K562 (cell line): ENCODE measurements at regions not wholly inside any gene's neighbourhood (a gene's known extent, or its start where the extent isn't known, plus 50 kb on each side); places are given as distances from the start of the nearest gene placed in this dataset.

Source experiments
- ATAC-seq: fragments of 200-7000 bp; cut with Tn5 transposase; 3 replicates; pipeline ENCODE4 v1.9.1; 2020; ENCODE audit warnings: moderate library complexity
- BruUV-seq: library from RNA; stranded (reverse); fragments of 400-500 nt; replicated peaks from 2 replicates; lab custom pipeline; 2021; lab: Mats Ljungman, UMichigan
- CTCF ChIA-PET: fragments of 300-600 bp; formaldehyde crosslinking; extraction: SDS; loops from one replicate; lab custom pipeline; 2021; ENCODE audit warnings: low intra/inter-chr PET ratio; lab: Yijun Ruan, JAX
- POLR2A ChIA-PET: fragments of 300-600, 350-650 bp; sonication (Branson Sonifier 250); formaldehyde crosslinking; extraction: SDS; loops from one replicate; lab custom pipeline; 2021; ENCODE audit warnings: antibody characterized with exemption, inconsistent platforms; lab: Yijun Ruan, JAX
- DNase-seq, 4 experiments: peaks; one replicate each; pipeline versions ENCODE4 v3.0.0 to v3.0.0-alpha.2; 2011 to 2018; ENCODE audit warnings: low spot score in 3 of 4, mixed read lengths in 3 of 4; ENCODE audit errors: extremely low read depth in 1 of 4
- FAIRE-seq: peaks from 2 replicates; lab custom pipeline; 2011; peaks lifted over from hg19 to GRCh38; lab: Jason Lieb, UNC
- H2AFZ ChIP-seq: 2 replicates; pipeline ENCODE4 v1.6.0; 2011; ENCODE audit warnings: low read depth, low read length, control low read depth, inconsistent platforms
- H3K27ac ChIP-seq: fragments of 200-600 bp; 3 replicates; pipeline ENCODE4 v1.8.0; 2011; ENCODE audit warnings: low read depth, mild to moderate bottlenecking, control low read depth, inconsistent platforms, low read length, moderate library complexity, mixed read lengths; ENCODE audit errors: extremely low read depth
- H3K27me3 ChIP-seq, 2 experiments: fragments of 300-600 bp in 1 of 2; 2 replicates in 1 of 2; 3 replicates in 1 of 2; pipeline versions ENCODE4 v1.6.0 to v1.8.0; 2011; ENCODE audit warnings: inconsistent platforms in 2 of 2, low read length in 2 of 2, mild to moderate bottlenecking in 1 of 2, mixed read lengths in 1 of 2, moderate library complexity in 1 of 2; ENCODE audit not compliant: control insufficient read depth in 2 of 2, insufficient read depth in 2 of 2
- H3K36me3 ChIP-seq: fragments of 300-600 bp; 3 replicates; pipeline ENCODE4 v1.8.0; 2011; ENCODE audit warnings: mild to moderate bottlenecking, low read length, inconsistent platforms; ENCODE audit not compliant: control insufficient read depth, insufficient read depth
- H3K4me1 ChIP-seq, 2 experiments: fragments of 200-600 bp in 1 of 2; replicated peaks in 1 of 2; 2 replicates in 1 of 2; 3 replicates in 1 of 2; pipeline versions ENCODE4 v1.5.1 to v1.8.0; 2011; ENCODE audit warnings: inconsistent platforms in 2 of 2, low read length in 2 of 2, mild to moderate bottlenecking in 1 of 2, mixed read lengths in 1 of 2, moderate library complexity in 1 of 2; ENCODE audit not compliant: control insufficient read depth in 2 of 2, insufficient read depth in 2 of 2
- H3K4me2 ChIP-seq: 2 replicates; pipeline ENCODE4 v1.6.1; 2011; ENCODE audit warnings: low read length, control low read depth, inconsistent platforms, mixed read lengths; ENCODE audit not compliant: insufficient read depth
- H3K4me3 ChIP-seq: fragments of 200-600 bp; sonication (generic), shearing (Covaris generic); 2 replicates; pipeline ENCODE4 v1.5.1; 2016; ENCODE audit warnings: control low read depth, inconsistent platforms
- H3K79me2 ChIP-seq: fragments of 200-600 bp; 3 replicates; pipeline ENCODE4 v1.8.0; 2011; ENCODE audit warnings: low read length, inconsistent platforms; ENCODE audit not compliant: control insufficient read depth, insufficient read depth
- H3K9ac ChIP-seq, 2 experiments: 2 replicates each; pipeline versions ENCODE4 v1.6.0 to v1.6.1; 2011; ENCODE audit warnings: low read depth in 2 of 2, low read length in 2 of 2, control low read depth in 1 of 2, inconsistent platforms in 1 of 2, mild to moderate bottlenecking in 1 of 2, mixed read lengths in 1 of 2; ENCODE audit not compliant: insufficient read depth in 1 of 2
- H3K9me1 ChIP-seq: one replicate; pipeline ENCODE4 v1.6.0; 2011; ENCODE audit warnings: inconsistent platforms, mild to moderate bottlenecking, low read length, moderate library complexity; ENCODE audit not compliant: control insufficient read depth, insufficient read depth
- H3K9me3 ChIP-seq: replicated peaks from 2 replicates; pipeline ENCODE4 v1.5.1; 2011; ENCODE audit warnings: low read depth, low read length, inconsistent platforms; ENCODE audit not compliant: control insufficient read depth, insufficient read depth
- H4K20me1 ChIP-seq: replicated peaks from 2 replicates; pipeline ENCODE4 v1.6.1; 2011; ENCODE audit warnings: low read length, inconsistent platforms, mixed read lengths; ENCODE audit not compliant: control insufficient read depth, insufficient read depth
- ASH1L ChIP-seq: fragments of 450-650 bp; IDR thresholded peaks from 2 replicates; pipeline ENCODE4 v1.6.1; 2018; ENCODE audit warnings: borderline replicate concordance, mild to moderate bottlenecking, low read depth; ENCODE audit not compliant: partially characterized antibody
- ATF7 ChIP-seq: fragments of 450-650 bp; IDR thresholded peaks from 2 replicates; pipeline ENCODE4 v1.7.1; 2014; ENCODE audit warnings: mild to moderate bottlenecking, moderate library complexity
- BRD4 ChIP-seq: fragments of 200-600 bp; sonication (generic); IDR thresholded peaks from 2 replicates; pipeline ENCODE4 v1.6.1; 2017; ENCODE audit warnings: inconsistent platforms
- CBFA2T3 ChIP-seq: fragments of 450-650 bp; IDR thresholded peaks from 2 replicates; pipeline ENCODE4 v1.6.1; 2017
- CHD4 ChIP-seq: fragments of 200-600 bp; sonication (generic); IDR thresholded peaks from 3 replicates; pipeline ENCODE4 v1.6.1; 2012; ENCODE audit warnings: low read depth, mild to moderate bottlenecking, mixed read lengths, low read length, inconsistent platforms; ENCODE audit not compliant: insufficient read depth, insufficient replicate concordance, poor library complexity, severe bottlenecking
- HDAC8 ChIP-seq: fragments of 450-650 bp; IDR thresholded peaks from 2 replicates; pipeline ENCODE4 v1.6.1; 2016; ENCODE audit warnings: mild to moderate bottlenecking, missing genetic modification characterization, moderate library complexity, missing compliant biosample characterization
- MTF1 ChIP-seq: fragments of 250-450 bp; sonication (Bioruptor Pico); IDR thresholded peaks from 2 replicates; pipeline ENCODE4 v1.9.0; 2021; ENCODE audit warnings: moderate library complexity, mild to moderate bottlenecking, inconsistent platforms, borderline replicate concordance
- NBN ChIP-seq: fragments of 450-650 bp; IDR thresholded peaks from 2 replicates; pipeline ENCODE4 v1.6.1; 2016; ENCODE audit warnings: low read depth, mild to moderate bottlenecking
- PHB ChIP-seq: fragments of 250-450 bp; sonication (Bioruptor Pico); IDR thresholded peaks from 2 replicates; pipeline ENCODE4 v1.5.0; 2021
- SPI1 ChIP-seq: IDR thresholded peaks from 2 replicates; pipeline ENCODE4 v1.6.1; 2011; ENCODE audit warnings: low read depth, low read length, control low read depth, borderline replicate concordance
- TEAD4 ChIP-seq, 2 experiments: sonication (generic) in 1 of 2; formaldehyde crosslinking in 1 of 2; IDR thresholded peaks; 2 replicates each; pipeline versions ENCODE4 v1.6.1 to v1.8.0; 2012 to 2022; ENCODE audit warnings: borderline replicate concordance in 1 of 2, inconsistent platforms in 1 of 2, low read length in 1 of 2, mild to moderate bottlenecking in 1 of 2, missing genetic modification reagents in 1 of 2
- TRIM24 ChIP-seq, 2 experiments: fragments of 450-650 bp; IDR thresholded peaks; 2 replicates each; pipeline ENCODE4 v1.6.1; 2016
- ZBED1 ChIP-seq: IDR thresholded peaks from 2 replicates; pipeline ENCODE4 v1.6.1; 2014
- ZBTB7A ChIP-seq: IDR thresholded peaks from 2 replicates; pipeline ENCODE4 v1.6.1; 2011; ENCODE audit warnings: low read depth, mild to moderate bottlenecking, low read length, moderate library complexity, borderline replicate concordance; ENCODE audit not compliant: control insufficient read depth
- ZC3H11A ChIP-seq: IDR thresholded peaks from 2 replicates; pipeline ENCODE4 v1.6.1; 2012; ENCODE audit warnings: low read depth, low read length, improper control_type of control experiment
- ZNF384 ChIP-seq: IDR thresholded peaks from 2 replicates; pipeline ENCODE4 v1.6.1; 2012; ENCODE audit warnings: low read depth, low read length, improper control_type of control experiment
- ZNF696 ChIP-seq: fragments of 250-450 bp; sonication (Bioruptor Pico); conservative IDR thresholded peaks from 2 replicates; pipeline ENCODE4 v1.4.0; 2020; ENCODE audit warnings: mild to moderate bottlenecking, moderate library complexity
- WGBS: fragments of 100-300 bp; shearing (Covaris generic); methylation state at CpG from one replicate; pipeline ENCODE4 v1.1.6; 2016; ENCODE audit warnings: low coverage, mixed read lengths; ENCODE audit not compliant: insufficient coverage; ENCODE audit errors: missing lambda C conversion rate; 5-methylcytosine and 5-hydroxymethylcytosine counted together
- in situ Hi-C: fragments of 300-500 bp; cut with MboI; formaldehyde crosslinking; loops from 4 replicates; pipeline ENCODE4 v1.15.0; 2018; ENCODE audit warnings: inconsistent platforms, mixed read lengths
- intact Hi-C: fragments of 100-400 bp; cut with micrococcal nuclease; formaldehyde crosslinking; loops from 2 replicates; pipeline ENCODE4 v1.14.2; 2022

GRCh38 chr11:80186692-80187091 lies 745.9 kb upstream of the TENM4 start:
- Histone ChIP-seq H3K4me2 (no peak overlapping the region), H3K9ac (no peak overlapping the region), H3K4me3 (no peak overlapping the region), H3K9me1 (no peaks in the 10 kb centered on the region), H3K27me3 (no peaks in the 10 kb centered on the region), H3K4me1 (no peaks in the 10 kb centered on the region), H3K36me3 (no peaks in the 10 kb centered on the region), H4K20me1 (no peaks in the 10 kb centered on the region), H3K9me3 (no peaks in the 10 kb centered on the region), H2AFZ (no peak overlapping the region)
- BruUV-seq: no TSS peak
- ChIA-PET POLR2A (no interaction called here), CTCF (no interaction called here)
- WGBS: 2% methylated on average over 3 of the region's 3 CpGs
- no peak for ATAC-seq
- in situ Hi-C loops (no loop called here), intact Hi-C loops (no loop called here)
- no peak for DNase-seq
- TF ChIP-seq CBFA2T3 (no peak), ZC3H11A (no peak), PHB (CRISPR knock-in tag) (no peak), BRD4 (no peak), ZNF696 (CRISPR knock-in tag) (no peak), ZBED1 (no peak), TRIM24 (IDR thresholded peaks at IDR 0.05) (no peak), SPI1 (no peak), HDAC8 (tag) (no peak), CHD4 (no peak), NBN (no peak), ZBTB7A (no peak), ZNF384 (no peak), ATF7 (no peak), MTF1 (CRISPR knock-in tag) (no peak), ASH1L (no peak), TEAD4 (IDR thresholded peaks at IDR 0.05; ENCODE audit: low read length) (no peak), TEAD4 (CRISPR knock-in tag; IDR thresholded peaks at IDR 0.05; ENCODE audit: borderline replicate concordance) (no peak)
- TF ChIP-seq, all 486 proteins: peak for 0
- FAIRE-seq: no peak
- H3K27ac ChIP-seq: no peak overlapping the region
- no peaks in the 10 kb centered on the region for H3K79me2 ChIP-seq
